CD14-positive monocyte (primary cell): ENCODE measurements at regions not wholly inside any gene's neighbourhood (a gene's known extent, or its start where the extent isn't known, plus 50 kb on each side); places are given as distances from the start of the nearest gene placed in this dataset.

ENCODE experiments used
- DNase-seq, 3 donors: peaks; one replicate each; pipeline ENCODE4 v3.0.0-alpha.2; 2011 to 2022
- H2AFZ ChIP-seq: 2 replicates; pipeline ENCODE4 v1.6.0; 2012; ENCODE audit warnings: mild to moderate bottlenecking, low read depth, low read length, inconsistent platforms; ENCODE audit not compliant: insufficient read depth, poor library complexity, severe bottlenecking
- H3K27ac ChIP-seq, 2 donors: 1 replicate in 1 of 2; 2 replicates in 1 of 2; pipeline ENCODE4 v1.5.1; 2012 to 2013; ENCODE audit warnings: low read length in 2 of 2, control low read depth in 1 of 2, inconsistent platforms in 1 of 2, low read depth in 1 of 2, mild to moderate bottlenecking in 1 of 2
- H3K27me3 ChIP-seq, 2 donors: one replicate each; pipeline versions ENCODE4 v1.6.0 to v1.6.1; 2011 to 2013; ENCODE audit warnings: low read length in 2 of 2; ENCODE audit not compliant: control insufficient read depth in 2 of 2, insufficient read depth in 2 of 2
- H3K36me3 ChIP-seq, 2 donors: replicated peaks in 1 of 2; 1 replicate in 1 of 2; 2 replicates in 1 of 2; pipeline versions ENCODE4 v1.5.1 to v1.6.1; 2012 to 2013; ENCODE audit warnings: low read length in 2 of 2, control low read depth in 1 of 2, inconsistent platforms in 1 of 2, mild to moderate bottlenecking in 1 of 2; ENCODE audit not compliant: insufficient read depth in 2 of 2, control insufficient read depth in 1 of 2
- H3K4me1 ChIP-seq, 2 donors: 1 replicate in 1 of 2; 2 replicates in 1 of 2; pipeline versions ENCODE4 v1.5.1 to v1.6.1; 2012 to 2013; ENCODE audit warnings: low read length in 2 of 2, control low read depth in 1 of 2, inconsistent platforms in 1 of 2, mild to moderate bottlenecking in 1 of 2, moderate library complexity in 1 of 2; ENCODE audit not compliant: insufficient read depth in 2 of 2, control insufficient read depth in 1 of 2
- H3K4me2 ChIP-seq: replicated peaks from 2 replicates; pipeline ENCODE3; 2012; ENCODE audit warnings: low read length, moderate library complexity, mild to moderate bottlenecking; ENCODE audit not compliant: poor library complexity, severe bottlenecking; ENCODE audit errors: extremely low read depth
- H3K4me3 ChIP-seq, 3 experiments: fragments of 200-600 bp in 1 of 3; sonication (generic) in 1 of 3; replicated peaks in 1 of 3; 1 replicate in 2 of 3; 2 replicates in 1 of 3; pipeline ENCODE4 v1.5.1; 2011 to 2013; ENCODE audit warnings: low read length in 3 of 3, mild to moderate bottlenecking in 3 of 3, control low read depth in 2 of 3, low read depth in 2 of 3, inconsistent platforms in 1 of 3, moderate library complexity in 1 of 3
- H3K79me2 ChIP-seq: 2 replicates; pipeline ENCODE4 v1.6.0; 2012; ENCODE audit warnings: mild to moderate bottlenecking, control low read depth, inconsistent platforms, low read length, moderate library complexity; ENCODE audit not compliant: insufficient read depth
- H3K9ac ChIP-seq: 2 replicates; pipeline ENCODE4 v1.6.0; 2017; ENCODE audit warnings: low read length, mild to moderate bottlenecking; ENCODE audit not compliant: insufficient read depth, poor library complexity, severe bottlenecking
- H3K9me3 ChIP-seq, 2 donors: replicated peaks in 1 of 2; 1 replicate in 1 of 2; 2 replicates in 1 of 2; pipeline versions ENCODE4 v1.5.1 to v1.6.1; 2012 to 2013; ENCODE audit warnings: low read length in 2 of 2, control low read depth in 1 of 2; ENCODE audit not compliant: control insufficient read depth in 1 of 2, insufficient read depth in 1 of 2
- H4K20me1 ChIP-seq: 2 replicates; pipeline ENCODE4 v1.6.0; 2012; ENCODE audit warnings: mild to moderate bottlenecking, low read length, control low read depth, moderate library complexity; ENCODE audit not compliant: insufficient read depth
- H3K27ac Mint-ChIP-seq, 7 donors: one replicate each; pipeline ENCODE4 v1.8.0; 2020; ENCODE audit warnings: mild to moderate bottlenecking in 7 of 7, mixed read lengths in 7 of 7, moderate library complexity in 6 of 7, inconsistent platforms in 2 of 7
- H3K27me3 Mint-ChIP-seq, 3 donors: one replicate each; pipeline ENCODE4 v1.8.0; 2021 to 2022; ENCODE audit warnings: low read depth in 3 of 3, mild to moderate bottlenecking in 3 of 3, mixed read lengths in 3 of 3, moderate library complexity in 3 of 3, inconsistent platforms in 1 of 3
- H3K36me3 Mint-ChIP-seq, 2 donors: one replicate each; pipeline ENCODE4 v1.8.0; 2020; ENCODE audit warnings: mixed read lengths in 2 of 2, inconsistent platforms in 1 of 2, mild to moderate bottlenecking in 1 of 2
- H3K4me1 Mint-ChIP-seq: one replicate; pipeline ENCODE4 v1.8.0; 2020; ENCODE audit warnings: mild to moderate bottlenecking, mixed read lengths
- H3K4me3 Mint-ChIP-seq, 2 donors: one replicate each; pipeline ENCODE4 v1.8.0; 2020; ENCODE audit warnings: mild to moderate bottlenecking in 2 of 2, mixed read lengths in 2 of 2, moderate library complexity in 1 of 2
- H3K9me3 Mint-ChIP-seq, 7 donors: one replicate each; pipeline ENCODE4 v1.8.0; 2020 to 2022; ENCODE audit warnings: mixed read lengths in 7 of 7, mild to moderate bottlenecking in 6 of 7, moderate library complexity in 6 of 7, inconsistent platforms in 2 of 7
- CTCF ChIP-seq: fragments of 200-600 bp; IDR thresholded peaks from one replicate; pipeline ENCODE4 v1.8.0; 2022; ENCODE audit warnings: antibody characterized with exemption, mild to moderate bottlenecking
- WGBS: methylation state at CpG from one replicate; pipeline ENCODE4 v1.1.5; 2013; ENCODE audit warnings: missing lambda C conversion rate; ENCODE audit not compliant: insufficient coverage; 5-methylcytosine and 5-hydroxymethylcytosine counted together
- intact Hi-C, 2 donors: fragments of 100-400 bp; cut with micrococcal nuclease; formaldehyde crosslinking; loops; one replicate each; pipeline versions ENCODE4 v1.15.0 to v1.15.1; 2023

- no peak for DNase-seq
- Histone ChIP-seq H3K9me3 (no peaks in the 10 kb centered on the region), H3K27me3 (no peaks in the 10 kb centered on the region), H3K36me3 (no peaks in the 10 kb centered on the region), H4K20me1 (no peaks in the 10 kb centered on the region), H2AFZ (no peak overlapping the region), H3K27ac (no peak overlapping the region), H3K4me1 (no peaks in the 10 kb centered on the region), H3K9ac (no peak overlapping the region), H3K79me2 (no peaks in the 10 kb centered on the region), H3K4me2 (no peak overlapping the region), H3K4me3 (no peak overlapping the region)
- TF ChIP-seq CTCF, result no peak
- Mint-ChIP-seq H3K27me3 (peaks cover 0 to 4% (median 2%) of the 10 kb centered on the region in 3 donors), H3K36me3 (no peaks in the 10 kb centered on the region), H3K4me1 (no peaks in the 10 kb centered on the region), H3K9me3 (peaks cover 0 to 9% (median 2%) of the 10 kb centered on the region in 7 donors), H3K27ac (no peak overlapping the region), H3K4me3 (no peak overlapping the region)
- intact Hi-C loops, result no loop called here
- 95% methylated on average over 3 of the region's 5 CpGs for WGBS
These were observed 88.3 kb downstream of the RMI1 start for GRCh38 chr9:84068872-84069271.

DNA sequence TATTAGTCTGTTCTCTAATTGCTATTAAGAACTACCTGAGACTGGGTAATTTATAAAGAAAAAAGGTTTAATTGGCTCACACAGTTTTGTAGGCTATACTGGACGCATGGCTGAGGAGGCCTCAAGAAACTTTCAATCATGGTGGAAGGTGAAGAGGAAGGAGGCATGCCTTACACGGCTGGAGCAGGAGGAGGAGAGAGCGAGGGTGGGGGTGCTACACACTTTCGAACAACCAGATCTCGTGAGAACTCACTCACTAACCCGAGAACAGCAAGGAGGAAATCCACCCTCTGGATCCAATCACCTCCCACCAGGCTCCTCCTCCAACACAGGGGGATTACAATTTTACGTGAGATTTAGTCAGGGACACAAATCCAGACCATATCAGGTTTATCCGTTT is 90.0 kb downstream of the RMI1 start:
- Histone ChIP-seq H3K27ac (no peak overlapping the region), H3K9ac (no peak overlapping the region), H3K4me2 (no peak overlapping the region), H3K4me3 (no peak overlapping the region), H3K27me3 (no peaks in the 10 kb centered on the region), H3K79me2 (no peaks in the 10 kb centered on the region), H3K9me3 (no peaks in the 10 kb centered on the region), H4K20me1 (no peaks in the 10 kb centered on the region), H2AFZ (no peak overlapping the region), H3K36me3 (no peaks in the 10 kb centered on the region), H3K4me1 (no peaks in the 10 kb centered on the region)
- no peak for DNase-seq
- no peak for TF ChIP-seq CTCF
- no peak overlapping the region for H3K4me3 Mint-ChIP-seq
- peaks cover 0 to 4% (median 2%) of the 10 kb centered on the region in 3 donors for H3K27me3 Mint-ChIP-seq
- H3K4me1 Mint-ChIP-seq, result no peaks in the 10 kb centered on the region
- no peaks in the 10 kb centered on the region for H3K36me3 Mint-ChIP-seq
- WGBS, result 89% methylated on average over 5 of the region's 8 CpGs
- intact Hi-C loops, result no loop called here
- no peak overlapping the region for H3K27ac Mint-ChIP-seq
- peaks cover 0 to 10% (median 2%) of the 10 kb centered on the region in 7 donors for H3K9me3 Mint-ChIP-seq
